ENCODE measurements at regions not wholly inside any gene's neighbourhood (a gene's known extent, or its start where the extent isn't known, plus 50 kb on each side); places are given as distances from the start of the nearest gene placed in this dataset.

DNA sequence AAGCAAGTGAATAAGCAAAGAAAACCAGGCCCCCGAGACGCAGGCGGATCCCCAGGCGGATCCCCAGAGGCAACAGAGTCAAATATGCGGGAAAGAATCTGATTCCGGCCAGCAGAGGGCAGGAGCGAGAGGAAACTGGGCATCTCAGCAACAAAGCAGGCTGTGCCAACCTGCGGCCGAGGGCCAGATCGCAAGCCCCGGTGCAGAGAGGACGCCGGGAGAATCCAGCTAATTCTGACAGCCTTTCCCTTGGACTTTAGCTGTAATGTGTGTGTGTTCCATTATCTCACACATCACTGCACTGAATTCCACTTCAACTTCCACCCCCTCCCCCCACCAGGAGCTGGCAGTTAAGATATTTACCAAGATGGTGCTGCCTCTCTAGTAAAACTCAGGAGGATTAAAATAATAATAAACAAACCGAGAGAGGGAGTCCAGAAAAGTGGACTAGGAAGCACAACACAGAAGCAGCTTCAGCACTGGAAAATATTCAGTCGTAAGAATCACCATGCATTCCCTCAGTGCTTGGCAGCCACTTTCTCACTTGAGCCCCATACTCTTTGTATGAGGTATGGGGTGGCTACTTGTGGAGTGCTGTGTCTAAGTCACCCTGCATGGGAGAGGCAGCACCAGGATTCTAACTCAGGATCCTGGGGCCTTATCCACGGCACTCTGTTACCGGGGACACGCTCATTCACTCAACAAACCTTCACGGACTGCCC is 66.2 kb upstream of the SNX9 start:
- peak; percentile 80 for DNase-seq

DNA sequence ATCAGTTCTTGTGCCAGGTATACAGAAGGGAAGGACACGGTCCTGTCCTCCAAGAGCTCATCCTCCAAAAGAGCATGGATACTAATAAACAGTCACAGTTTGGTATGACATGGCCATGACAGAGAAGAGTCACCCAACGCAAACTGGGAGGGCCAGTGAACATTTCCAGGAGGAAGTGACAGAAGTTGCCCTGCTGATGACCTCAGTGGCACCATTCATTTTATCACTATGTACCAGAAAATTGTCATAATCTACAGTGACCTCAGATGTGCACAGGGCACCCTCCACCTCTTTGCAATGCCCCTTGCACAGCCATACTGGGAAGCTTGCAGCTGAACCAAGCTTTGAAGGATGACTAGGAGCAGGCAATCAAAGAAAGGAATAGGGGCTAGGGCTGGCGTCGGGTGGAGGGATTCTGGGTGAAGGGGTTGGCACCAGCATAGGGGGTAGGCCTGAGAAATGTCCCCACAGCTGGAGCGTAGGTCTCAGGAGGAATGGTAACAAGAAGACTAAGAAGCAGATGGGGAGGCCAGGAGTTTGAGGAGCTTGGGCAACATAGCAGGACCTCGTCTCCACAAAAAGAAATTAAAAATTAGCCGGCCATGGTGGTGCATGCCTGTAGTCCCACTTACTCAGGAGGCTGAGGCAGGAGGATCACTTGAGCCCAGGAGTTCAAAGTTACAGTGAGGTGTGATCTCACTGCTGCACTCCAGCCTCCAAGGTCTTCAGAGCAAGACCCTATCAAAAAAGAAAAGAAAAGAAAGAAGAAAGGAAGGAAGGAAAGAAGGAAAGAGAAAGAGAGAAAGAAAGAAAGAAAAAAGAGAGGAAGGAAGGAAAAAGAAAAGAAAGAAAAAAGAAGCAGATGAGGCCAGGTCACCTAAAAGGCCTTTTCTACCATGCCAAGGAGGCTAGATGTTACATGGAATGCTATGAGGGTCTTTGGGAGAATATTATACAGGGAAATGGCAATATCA is 65.3 kb upstream of the SNX9 start:
- no peak for DNase-seq

DNA sequence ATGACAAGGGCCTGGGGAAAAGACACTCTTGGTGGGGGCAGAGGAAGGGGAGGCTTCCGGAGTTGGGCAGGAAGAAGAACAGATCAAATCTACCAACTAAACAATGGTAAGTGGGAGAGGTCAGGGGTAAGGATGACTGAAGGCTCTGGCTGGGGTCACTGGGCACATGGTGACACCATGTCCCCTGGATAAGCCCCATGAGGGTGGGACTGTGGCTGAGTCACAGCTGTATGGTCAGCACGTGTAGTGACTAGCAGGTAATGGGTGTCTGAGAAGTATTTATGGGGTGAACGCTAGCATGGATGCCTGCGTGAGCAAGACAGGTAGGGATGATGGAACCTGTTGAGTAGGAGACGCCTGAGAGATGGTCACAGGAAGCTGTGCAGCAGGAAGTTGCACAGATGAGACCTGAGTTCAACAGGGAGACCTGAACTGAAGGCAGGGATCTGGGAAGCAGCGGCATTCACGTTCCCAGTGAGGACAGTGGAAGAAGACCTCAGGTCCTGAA is 64.5 kb upstream of the SNX9 start:
- no peak for DNase-seq

DNA sequence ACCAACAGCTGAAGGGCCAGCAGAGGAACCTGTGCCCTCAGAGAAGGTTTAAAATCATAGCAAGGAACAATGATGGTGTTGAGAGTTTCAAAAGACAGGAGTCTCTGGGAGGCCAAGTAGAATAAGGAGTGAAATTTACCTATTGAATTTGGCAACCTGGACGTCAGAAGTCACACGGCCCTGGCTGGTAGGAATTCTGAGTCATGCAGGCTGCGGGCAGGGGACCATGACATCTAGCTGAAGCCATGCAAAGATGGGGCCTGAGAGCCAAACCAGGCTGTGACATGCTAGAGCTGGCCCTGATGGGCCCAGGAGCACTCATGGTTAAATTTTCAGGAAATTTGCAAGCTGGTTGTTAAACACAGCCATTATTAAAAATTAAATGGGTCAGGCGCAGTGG is 64.0 kb upstream of the SNX9 start:
- DNase-seq: no peak

DNA sequence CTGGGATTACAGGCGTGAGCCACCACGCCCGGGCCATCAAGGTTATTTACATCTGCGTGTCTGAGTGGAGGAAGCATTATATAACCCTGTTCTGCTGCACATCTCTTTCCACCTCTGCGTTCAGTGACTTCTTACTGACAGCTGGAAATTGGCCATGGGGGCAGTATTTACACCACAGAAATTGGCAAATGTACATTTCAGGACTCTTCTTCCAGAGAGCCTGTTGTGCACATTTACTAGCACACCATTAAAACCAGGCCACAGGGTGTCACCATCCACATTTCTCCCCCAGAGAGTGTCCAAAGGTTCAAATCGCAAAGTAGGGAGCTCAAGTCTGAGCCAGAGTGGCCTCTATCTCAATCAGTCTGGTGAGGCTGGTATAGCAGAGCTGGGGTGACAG is 62.9 kb upstream of the SNX9 start:
- no peak for DNase-seq

DNA sequence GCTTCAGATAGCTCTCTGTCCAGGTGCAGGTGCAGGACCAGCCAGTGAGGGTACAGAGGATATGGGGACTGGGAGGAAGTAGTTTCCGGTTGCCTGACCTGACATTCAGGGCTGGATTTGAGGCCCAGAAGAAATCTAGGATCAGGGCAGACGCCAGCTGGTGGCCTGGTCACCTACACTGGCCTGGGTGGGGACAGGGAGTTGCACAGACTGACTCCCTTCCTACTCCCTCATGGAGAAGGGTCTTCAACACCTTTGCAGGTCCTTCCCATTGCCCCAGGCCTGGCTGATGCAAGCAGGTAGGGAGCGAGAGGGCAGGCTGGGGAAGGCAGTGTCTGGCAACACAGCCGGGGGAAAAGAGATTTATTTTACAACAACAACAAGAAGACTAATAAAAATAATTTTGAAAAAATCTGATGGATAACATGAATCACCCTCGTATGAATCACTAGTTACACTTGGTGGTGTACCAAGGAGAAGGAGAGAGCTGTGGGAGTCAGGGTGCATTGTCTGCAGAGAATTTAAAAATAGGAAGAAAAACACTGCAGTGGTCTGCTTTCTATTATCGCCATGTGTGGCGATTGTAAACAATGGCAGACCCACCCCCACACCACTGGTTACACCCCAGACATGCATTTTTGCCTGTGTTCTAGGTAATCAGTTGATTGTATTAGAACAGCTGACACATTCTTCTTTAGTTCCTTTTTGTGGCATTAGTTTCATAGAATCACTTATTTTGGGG is 62.3 kb upstream of the SNX9 start:
- no peak for DNase-seq

DNA sequence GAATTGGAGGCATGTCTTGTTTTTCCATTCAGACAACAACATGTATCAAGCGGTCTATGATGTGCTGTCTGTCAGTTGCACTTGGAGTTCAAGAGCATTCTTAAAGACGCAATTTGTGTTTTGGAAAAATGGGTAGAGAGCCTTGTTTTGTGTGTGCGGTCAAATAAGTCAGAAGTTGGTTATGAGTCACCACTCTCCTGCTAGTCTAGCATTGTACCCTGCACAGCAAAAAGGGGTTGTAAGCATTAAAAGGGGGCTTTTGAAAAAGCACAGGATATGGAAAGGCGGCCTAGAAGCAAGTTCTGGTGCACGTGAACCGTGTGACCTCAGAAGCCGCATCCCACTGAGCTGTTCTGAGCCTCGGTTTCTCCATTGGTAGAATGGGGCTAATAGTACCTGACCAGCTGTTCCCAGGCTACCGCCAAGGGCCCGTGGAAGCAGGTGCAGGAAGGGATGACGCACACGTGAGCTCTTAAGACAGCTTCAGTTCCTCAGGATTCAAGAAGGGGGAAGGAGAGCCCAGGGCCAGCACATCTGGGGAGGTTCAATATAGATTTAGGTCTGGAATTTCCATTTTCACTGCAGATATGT is 61.6 kb upstream of the SNX9 start:
- DNase-seq: no peak

DNA sequence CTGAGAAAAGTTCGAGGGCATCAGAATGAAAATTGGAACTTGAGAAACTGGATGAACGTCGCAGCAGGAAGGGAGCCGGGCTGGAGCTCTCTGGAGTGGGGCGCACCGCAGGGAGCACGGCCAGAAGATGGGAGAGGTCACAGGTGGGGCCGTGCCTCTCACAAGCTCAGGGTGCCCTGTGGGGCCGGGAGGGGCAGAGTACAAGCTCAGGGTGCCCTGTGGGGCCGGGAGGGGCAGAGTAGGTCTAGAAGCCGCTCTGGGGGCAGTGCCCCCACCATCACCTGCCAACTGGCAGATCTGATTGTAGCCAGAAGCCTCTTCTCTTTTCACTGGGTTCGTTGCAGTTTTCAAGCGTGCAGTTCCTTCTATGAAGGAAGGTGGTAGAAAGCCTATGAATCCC is 61.1 kb upstream of the SNX9 start:
- DNase-seq: no peak

DNA sequence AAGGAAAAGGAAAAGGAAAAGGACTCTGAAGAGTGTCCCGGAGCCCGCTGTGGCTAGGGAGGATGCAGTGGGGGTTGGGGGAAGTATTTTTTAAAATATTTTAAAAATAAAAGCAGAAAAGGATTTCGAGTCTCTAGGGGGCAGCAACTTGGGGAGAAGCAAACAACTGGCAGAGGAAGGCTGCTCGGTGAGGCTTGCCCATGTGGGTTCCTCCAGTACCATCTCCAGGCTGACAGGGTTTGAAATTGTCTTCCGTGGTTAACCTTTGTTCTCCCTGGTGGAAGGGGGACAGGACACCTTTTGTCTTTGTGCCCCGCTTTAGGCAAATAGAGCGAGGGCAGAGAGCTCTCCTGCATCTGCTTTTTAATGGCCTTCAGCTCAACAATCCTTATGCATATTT is 60.4 kb upstream of the SNX9 start:
- DNase-seq: peak; percentile 4

DNA sequence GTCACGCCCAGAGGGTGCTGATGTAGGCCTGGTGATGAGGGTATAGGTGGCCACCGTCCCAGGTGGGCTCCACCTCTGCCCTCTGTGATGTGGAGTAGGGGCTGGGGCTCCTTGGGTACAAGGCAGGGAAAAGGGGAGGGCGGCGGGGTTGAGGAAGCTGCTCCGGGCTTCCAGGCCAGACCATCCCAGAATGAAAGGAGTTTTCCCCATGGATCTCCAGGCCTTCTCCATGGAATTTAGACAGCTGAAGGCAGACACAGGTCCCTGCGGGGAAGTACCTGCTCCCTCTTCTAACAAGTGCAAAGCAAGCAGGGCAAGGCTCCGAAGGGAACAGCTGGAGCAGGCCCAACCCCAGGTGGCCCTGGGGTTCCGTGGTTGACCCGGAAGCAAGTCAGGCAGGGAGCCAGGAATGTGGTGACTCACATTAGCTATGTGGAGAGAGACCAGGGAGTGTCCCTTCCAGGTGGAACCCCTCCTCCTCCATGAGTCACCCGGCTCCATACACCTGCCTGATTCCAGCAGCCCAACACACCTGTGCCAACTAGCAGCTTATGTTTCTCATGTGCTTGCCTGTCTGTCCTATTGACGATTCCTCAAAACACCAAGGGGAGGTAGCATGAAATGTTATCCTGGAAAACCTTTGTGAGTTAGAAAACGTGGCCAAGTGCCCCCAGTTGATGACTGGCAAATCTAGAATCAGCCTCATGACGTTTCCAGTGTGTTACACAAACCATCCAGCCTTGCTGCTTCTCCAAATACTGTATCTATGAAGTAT is 59.7 kb upstream of the SNX9 start:
- peak; percentile 95 for DNase-seq

DNA sequence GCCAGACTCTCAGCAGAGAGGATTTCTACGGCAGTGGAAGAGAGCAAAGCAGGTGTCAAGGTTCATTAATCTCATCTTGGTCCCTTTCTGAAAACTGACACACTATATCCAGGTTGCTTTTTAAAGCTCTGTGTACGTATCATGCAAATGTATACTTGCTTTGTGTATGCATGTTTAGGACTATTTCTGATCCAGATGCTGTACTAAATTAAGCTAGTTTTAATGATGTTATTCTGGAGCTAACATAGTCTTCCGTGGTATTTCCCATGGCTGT is 59.2 kb upstream of the SNX9 start:
- no peak for DNase-seq

DNA sequence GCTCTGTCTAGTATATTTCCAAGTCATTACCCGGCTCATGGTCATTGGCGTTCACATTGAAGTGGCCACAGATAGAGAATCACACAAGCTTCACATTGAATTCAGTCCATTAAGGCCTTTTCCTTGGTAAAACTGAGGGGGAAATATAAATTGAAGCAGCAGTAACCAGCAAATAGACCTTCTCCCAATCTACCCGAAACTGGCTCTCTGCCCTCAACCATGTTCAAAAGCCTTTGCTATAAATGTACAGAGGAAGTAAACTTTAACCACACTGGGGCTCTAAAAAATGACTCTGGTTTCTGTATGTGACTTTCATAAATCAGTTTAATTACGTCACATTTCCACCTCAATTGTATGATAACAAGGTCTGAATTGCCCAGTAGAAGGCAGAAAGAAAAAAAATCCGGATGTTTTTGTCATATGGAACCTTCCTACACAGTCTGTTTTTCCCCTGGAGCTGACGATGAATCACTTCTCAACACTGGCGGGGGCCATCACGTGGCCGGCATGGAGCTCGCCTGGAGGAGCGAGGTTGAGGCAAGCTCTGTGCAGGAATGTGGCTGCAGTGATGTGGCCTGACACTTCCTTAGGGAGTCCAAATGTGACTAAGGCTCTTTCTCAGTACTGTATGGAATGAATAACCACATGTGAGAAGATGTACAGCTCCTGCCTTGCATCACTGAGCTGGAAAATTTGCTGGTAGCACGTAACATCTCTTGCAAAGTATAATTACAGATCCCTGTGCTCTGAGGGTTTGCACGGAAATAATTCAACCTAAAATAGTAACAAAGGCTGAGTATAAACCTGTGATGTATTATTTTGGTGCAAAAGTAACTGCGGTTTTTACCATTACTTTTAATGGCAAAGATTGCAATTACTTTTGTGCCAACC is 58.6 kb upstream of the SNX9 start:
- no peak for DNase-seq

DNA sequence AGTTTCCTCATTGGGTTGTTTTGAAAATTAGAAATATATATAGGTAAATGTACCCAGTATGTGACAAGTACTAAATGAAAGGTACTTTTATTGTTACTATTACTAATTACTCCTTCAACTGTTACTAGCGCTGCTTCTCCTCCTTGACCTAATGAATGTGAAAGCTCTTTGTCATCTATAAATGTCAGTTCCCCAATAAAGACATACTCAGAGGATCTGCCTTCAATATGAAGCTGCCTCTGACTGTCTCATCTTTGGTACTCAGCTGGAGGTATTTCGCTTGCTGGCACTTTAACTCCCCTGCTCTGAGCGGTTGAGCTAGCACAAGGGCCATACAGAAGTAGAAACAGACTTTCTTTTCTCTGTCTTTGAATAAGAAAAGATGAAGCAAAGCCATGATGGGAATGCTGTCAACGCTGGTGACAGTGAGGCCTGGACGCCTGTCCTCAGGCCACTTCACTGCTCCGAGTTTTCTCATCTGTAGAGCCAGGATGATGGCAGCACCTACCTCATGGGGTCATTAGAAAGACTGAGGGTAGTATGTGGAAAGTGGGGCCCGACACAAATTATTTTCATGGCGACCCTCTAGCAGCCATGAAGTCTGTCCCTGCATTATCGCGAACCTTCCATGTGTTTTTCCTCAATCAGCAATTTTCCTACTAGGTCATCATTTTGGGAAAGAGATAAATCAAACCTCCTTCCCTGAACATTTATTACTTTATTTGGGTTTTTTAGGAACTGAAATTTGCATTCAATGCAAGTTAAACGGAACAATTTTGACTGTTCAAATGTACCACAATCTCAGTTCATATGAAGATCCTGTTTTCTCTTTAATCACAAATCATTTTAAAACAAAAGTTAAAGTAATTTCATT is 55.9 kb upstream of the SNX9 start:
- DNase-seq: no peak

DNA sequence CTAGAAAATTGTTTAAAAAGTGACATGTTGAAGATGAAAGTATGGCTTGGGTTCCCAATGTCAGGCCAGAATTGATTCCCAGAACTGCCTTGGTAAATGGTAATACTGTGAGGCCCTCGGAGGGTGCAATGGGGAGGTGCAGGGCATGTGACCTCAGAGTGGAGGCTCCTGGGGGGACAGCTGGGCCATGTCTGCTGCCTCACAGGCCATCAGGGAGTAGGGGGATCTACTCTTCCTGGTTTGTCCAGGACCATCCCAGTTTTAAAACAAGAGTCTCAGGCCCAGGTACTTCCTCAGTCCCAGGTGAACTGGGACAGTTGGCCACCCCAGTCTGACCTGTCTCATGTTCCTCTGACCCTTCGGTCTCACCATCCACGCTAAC is 55.3 kb upstream of the SNX9 start:
- no peak for DNase-seq

DNA sequence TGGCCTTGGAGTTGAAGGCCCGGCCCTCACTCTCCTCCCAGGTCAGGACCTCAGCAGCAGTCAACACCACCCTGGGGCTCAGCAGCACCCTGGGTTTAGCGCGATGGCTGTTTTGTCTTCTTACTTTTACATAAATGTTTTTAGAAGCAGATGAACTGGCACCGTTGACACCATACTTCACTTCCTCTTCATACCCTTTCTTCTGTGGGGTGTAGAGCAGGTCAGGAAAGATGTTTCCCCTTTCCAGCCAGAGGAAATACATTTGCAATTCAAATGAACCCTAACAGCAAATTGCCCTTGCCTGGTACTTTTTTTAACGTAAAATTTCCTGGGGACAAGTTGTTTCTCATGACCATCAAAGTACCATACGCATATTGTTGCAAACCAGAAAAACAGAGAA is 54.7 kb upstream of the SNX9 start:
- no peak for DNase-seq

DNA sequence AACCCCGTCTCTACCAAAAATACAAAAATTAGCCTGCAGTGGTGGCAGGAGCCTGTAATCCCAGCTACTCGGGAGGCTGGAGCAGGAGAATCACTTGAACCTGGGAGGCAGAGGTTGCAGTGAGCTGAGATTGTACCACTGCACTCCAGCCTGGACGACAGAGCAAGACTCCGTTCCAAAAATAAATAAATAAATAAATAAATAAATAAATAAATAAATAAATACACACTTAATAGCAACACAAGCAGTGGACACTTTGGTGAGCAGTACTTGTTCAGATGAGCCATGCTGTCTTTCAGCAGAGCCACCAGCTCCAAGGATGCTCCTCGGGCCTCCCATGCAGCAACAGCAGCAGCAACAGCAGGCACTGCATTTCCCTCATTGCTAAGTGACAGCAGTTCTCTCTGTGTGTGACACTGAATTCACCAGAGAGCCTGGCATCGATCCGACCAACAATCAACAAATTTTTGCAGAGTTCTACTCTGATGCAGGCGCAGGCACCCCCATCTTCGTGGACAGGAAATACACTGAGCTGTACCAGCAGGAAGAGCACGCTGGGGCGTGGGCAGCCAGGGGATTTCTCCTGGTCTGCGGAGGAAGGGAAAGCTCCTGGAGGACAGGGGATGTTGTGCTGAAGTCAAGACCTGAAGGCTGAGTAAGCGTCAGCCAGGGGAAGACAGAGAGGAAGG is 54.0 kb upstream of the SNX9 start:
- no peak for DNase-seq

DNA sequence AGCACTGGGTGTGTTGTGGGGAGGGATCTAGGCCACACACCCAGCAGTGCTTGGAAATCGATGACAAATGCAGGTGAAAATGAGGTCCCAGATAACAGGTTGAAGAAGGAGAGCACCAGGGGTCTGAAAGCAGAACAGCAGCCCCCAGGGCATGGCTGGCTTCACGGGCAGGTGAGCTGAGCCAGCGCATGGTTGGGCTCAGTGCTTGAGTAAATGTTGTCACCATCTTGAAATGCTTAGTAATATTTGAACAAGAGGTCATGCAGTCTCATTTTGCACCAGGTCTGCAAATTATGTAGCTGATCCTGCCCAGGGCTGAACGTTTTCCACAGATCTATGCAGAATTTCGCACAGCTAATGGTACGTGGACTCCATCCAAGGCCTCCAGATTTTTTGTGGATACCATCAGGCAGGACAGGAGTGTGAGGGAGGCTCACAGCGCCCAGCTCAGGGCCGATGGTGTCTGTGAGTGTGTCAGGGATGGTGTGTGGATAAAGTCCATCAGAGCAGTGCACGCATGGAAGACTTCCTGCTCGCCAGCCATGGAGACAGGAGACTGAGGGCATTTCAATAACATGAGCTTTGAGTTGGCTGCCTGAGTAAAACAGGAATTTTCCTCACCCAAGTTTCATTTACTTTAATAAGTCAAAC is 53.1 kb upstream of the SNX9 start:
- peak; percentile 29 for DNase-seq

DNA sequence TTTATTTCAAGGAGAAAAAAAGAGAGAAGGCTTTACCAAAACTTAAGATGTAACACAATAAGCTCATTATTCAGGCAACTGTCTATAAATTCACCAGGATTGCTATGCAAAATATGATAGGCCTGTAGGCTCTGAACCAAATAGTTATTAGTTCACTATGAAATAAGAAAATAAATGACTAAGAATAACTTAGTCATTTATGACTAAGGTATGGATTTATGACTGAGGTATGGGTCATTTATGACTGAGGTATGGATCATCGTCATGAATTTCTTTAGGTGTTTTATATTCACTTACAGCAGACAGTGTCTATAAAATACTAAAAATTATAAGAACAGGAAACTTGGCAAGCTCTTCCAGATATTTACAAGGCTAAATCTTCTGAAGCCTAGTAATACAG is 52.1 kb upstream of the SNX9 start:
- DNase-seq: no peak

DNA sequence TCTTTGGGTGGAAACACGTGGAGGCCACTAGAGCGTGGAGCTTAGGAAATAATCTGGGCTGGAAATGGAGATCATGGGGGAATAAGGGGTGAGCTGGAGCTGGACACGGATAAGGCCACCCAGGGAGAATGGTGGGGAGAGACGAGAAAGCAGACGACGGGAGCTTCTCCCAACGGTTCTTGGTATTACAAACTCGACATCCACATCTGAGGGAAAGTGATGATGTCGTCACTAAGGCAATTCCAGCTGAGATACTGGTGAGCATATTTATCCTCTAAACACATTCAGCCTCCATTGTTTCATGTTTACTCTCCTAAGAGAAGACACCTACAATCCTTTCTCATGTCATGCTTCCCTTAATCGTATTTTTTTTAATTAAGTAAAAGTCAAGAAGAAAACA is 50.2 kb upstream of the SNX9 start:
- DNase-seq: no peak

Data from NCI-H345 (cell line).